ENCODE measurements at regions not wholly inside any gene's neighbourhood (a gene's known extent, or its start where the extent isn't known, plus 50 kb on each side); places are given as distances from the start of the nearest gene placed in this dataset.

DNA sequence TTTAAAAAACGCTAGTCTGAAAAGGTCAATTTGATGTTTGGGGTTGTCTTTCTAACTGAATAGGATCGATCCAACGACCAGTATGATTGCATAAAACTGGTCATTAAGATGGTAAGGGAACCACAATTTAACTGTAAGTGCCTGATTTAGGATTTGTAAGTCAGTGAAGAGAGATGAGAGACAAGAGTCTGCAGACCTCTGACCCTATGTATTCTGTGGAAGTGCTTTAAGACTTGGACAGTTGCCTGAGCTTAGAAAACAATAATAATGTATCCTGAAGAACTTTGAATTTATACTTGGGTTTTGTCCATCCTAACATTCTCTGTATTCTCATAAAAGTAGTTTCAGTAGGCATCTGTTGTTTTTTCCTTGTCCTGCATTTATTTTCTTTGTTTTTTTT is 221.4 kb upstream of the SUCLG2 start:
- H3K27me3 ChIP-seq: no peaks in the 10 kb centered on the region
- TF ChIP-seq POLR2AphosphoS5 (IDR thresholded peaks at IDR 0.05): no peak
- no peak for TF ChIP-seq EP300 (IDR thresholded peaks at IDR 0.05)
- no peak for TF ChIP-seq POLR2A (IDR thresholded peaks at IDR 0.05; ENCODE audit: low read depth)
- TF ChIP-seq, protein P1, sequence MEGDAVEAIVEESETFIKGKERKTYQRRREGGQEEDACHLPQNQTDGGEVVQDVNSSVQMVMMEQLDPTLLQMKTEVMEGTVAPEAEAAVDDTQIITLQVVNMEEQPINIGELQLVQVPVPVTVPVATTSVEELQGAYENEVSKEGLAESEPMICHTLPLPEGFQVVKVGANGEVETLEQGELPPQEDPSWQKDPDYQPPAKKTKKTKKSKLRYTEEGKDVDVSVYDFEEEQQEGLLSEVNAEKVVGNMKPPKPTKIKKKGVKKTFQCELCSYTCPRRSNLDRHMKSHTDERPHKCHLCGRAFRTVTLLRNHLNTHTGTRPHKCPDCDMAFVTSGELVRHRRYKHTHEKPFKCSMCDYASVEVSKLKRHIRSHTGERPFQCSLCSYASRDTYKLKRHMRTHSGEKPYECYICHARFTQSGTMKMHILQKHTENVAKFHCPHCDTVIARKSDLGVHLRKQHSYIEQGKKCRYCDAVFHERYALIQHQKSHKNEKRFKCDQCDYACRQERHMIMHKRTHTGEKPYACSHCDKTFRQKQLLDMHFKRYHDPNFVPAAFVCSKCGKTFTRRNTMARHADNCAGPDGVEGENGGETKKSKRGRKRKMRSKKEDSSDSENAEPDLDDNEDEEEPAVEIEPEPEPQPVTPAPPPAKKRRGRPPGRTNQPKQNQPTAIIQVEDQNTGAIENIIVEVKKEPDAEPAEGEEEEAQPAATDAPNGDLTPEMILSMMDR (IDR thresholded peaks at IDR 0.05): no peak
- 74% methylated on average over 3 of the region's 3 CpGs for WGBS
- H3K4me3 ChIP-seq: no peak overlapping the region
- H3K4me1 ChIP-seq: no peaks in the 10 kb centered on the region
- no peaks in the 10 kb centered on the region for H3K9me3 ChIP-seq
- intact Hi-C loops (cut with DNase I): no loop called here
- no peaks in the 10 kb centered on the region for H3K36me3 ChIP-seq
- H3K27ac ChIP-seq (replicated peaks in 1 of 4): no peak overlapping the region
- no peak for DNase-seq (ENCODE audit: extremely low spot score)

DNA sequence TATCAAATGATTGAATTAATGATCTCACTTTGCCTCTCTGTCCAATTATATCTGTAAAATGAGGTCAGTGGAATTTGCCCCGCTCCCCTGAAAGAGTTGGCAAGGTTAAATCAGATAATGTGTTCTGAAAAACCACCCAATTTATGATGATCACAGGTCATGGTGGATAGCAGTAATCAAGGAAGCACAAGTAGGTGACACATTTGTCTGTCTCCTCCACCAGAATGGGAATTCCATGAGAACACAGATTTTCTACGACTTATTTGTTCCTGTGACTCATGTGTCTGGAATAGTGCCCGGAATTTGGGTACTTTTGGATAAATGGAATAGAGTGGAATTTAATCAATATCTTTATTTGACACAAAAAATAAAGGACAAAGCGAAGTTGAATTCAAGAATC is 220.9 kb upstream of the SUCLG2 start:
- intact Hi-C loops (cut with DNase I): no loop called here
- Histone ChIP-seq H3K27me3 (no peaks in the 10 kb centered on the region), H3K4me3 (no peak overlapping the region), H3K9me3 (no peaks in the 10 kb centered on the region), H3K27ac (replicated peaks in 1 of 4) (no peak overlapping the region), H3K4me1 (no peaks in the 10 kb centered on the region), H3K36me3 (no peaks in the 10 kb centered on the region)
- TF ChIP-seq, protein P1 (IDR thresholded peaks at IDR 0.05): no peak
- no peak for TF ChIP-seq POLR2A (IDR thresholded peaks at IDR 0.05; ENCODE audit: low read depth)
- no peak for TF ChIP-seq POLR2AphosphoS5 (IDR thresholded peaks at IDR 0.05)
- no peak for TF ChIP-seq EP300 (IDR thresholded peaks at IDR 0.05)
- WGBS: 69% methylated on average over 4 of the region's 4 CpGs
- no peak for DNase-seq (ENCODE audit: extremely low spot score)

DNA sequence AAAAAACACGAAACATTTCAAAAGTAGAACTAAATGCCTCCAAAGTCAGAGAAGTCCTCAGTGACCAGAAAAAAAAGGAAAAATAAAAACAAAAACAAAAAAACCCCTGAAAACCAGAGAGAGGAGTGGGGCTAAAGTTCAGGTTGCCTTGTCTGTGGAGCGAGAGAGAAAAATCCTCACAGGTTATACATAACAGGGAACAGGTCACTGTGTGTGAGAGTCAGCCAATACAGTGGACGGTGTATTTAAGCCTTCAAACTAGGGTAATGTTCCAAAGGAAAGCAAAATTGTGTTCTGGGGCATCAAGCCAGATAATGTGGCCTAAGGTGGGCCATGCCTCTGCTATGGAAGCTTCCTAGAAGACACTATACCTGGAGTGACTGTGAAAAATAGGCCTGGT is 216.1 kb upstream of the SUCLG2 start:
- H3K27ac ChIP-seq (replicated peaks in 1 of 4): no peak overlapping the region
- DNase-seq (ENCODE audit: extremely low spot score): no peak
- no peak overlapping the region for H3K4me3 ChIP-seq
- TF ChIP-seq, protein P1 (IDR thresholded peaks at IDR 0.05): no peak
- no peak for TF ChIP-seq EP300 (IDR thresholded peaks at IDR 0.05)
- TF ChIP-seq POLR2AphosphoS5 (IDR thresholded peaks at IDR 0.05): no peak
- no peak for TF ChIP-seq POLR2A (IDR thresholded peaks at IDR 0.05; ENCODE audit: low read depth)
- intact Hi-C loops (cut with DNase I): no loop called here
- no peaks in the 10 kb centered on the region for H3K4me1 ChIP-seq
- 65% methylated on average over 3 of the region's 3 CpGs for WGBS
- no peaks in the 10 kb centered on the region for H3K27me3 ChIP-seq
- H3K36me3 ChIP-seq: no peaks in the 10 kb centered on the region
- no peaks in the 10 kb centered on the region for H3K9me3 ChIP-seq

DNA sequence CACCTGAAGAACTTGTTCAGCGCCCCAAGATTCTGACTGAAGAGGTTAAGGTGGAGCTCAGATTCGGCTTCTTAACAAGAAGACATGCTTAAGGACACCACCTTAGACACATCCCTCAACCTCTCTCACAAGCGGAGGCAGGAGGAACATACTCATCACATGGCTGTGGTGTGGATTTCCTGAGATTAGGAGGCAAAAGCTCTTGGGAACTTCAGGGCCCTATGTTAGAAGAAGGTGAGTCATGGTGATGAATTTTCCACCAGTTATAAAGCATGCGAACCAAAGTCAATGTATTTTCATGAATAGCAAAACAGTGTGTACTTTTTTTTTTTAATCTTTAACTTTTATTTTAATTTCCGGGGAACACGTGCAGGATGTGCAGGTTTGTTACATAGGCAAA is 212.2 kb upstream of the SUCLG2 start:
- intact Hi-C loops (cut with DNase I): no loop called here
- Histone ChIP-seq H3K4me1 (no peaks in the 10 kb centered on the region), H3K36me3 (no peaks in the 10 kb centered on the region), H3K4me3 (no peak overlapping the region), H3K9me3 (no peaks in the 10 kb centered on the region), H3K27me3 (no peaks in the 10 kb centered on the region), H3K27ac (replicated peaks in 1 of 4) (no peak overlapping the region)
- TF ChIP-seq EP300 (IDR thresholded peaks at IDR 0.05): no peak
- DNase-seq (ENCODE audit: extremely low spot score): no peak
- WGBS: 91% methylated on average over 6 of the region's 6 CpGs

DNA sequence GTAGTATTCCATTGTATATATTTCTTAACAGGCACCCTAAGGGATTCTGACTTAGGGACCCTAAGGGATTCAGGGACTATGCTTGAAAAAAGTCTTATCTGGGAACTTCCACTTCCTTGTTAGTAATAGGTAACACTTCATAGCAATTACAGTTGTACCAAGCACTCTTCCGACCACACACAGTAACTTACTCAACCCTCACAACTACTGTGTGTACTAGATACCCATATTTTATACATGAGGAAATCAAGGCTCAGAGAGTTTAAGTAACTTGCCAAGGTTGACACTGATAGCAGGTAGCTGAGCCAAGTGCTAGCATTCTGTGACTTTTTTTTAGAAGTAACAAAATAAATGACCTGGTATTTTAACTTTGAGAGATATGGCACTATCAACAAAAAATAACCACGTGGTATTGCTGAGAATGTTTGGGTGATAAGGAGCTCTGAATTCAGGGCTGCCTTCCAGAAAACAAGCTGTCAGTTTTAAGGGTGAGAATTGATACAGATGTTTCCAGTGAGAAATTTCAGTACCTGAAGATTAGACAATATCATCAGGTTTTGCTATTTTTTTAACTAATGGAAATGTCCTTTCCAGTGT is 210.3 kb upstream of the SUCLG2 start:
- Histone ChIP-seq H3K4me3 (no peak overlapping the region), H3K9me3 (no peaks in the 10 kb centered on the region), H3K27me3 (no peaks in the 10 kb centered on the region), H3K4me1 (no peaks in the 10 kb centered on the region), H3K27ac (replicated peaks in 1 of 4) (no peak overlapping the region), H3K36me3 (no peaks in the 10 kb centered on the region)
- DNase-seq (ENCODE audit: extremely low spot score): no peak
- WGBS: 56% methylated on average over 2 of the region's 2 CpGs
- no peak for TF ChIP-seq POLR2AphosphoS5 (IDR thresholded peaks at IDR 0.05)
- intact Hi-C loops (cut with DNase I): no loop called here

DNA sequence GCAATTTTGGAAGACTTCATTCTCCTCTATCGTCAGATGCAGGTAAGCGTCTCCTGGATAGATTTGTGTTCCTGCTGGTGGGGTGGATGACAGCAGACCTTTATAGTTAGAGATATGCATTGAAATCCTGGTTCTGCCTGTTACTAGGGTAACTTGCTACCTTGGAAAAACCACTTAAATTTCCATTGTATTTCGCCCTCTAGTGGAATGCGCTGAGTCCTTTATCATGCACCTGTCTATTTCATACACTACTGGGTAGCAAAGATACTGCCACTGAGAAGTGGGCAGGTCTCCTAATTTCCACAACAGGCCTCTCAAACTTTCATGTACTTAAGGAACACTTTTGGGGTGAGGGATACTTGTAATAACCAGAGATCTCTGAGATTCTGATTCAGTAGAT is 209.5 kb upstream of the SUCLG2 start:
- Histone ChIP-seq H3K4me1 (no peaks in the 10 kb centered on the region), H3K36me3 (no peaks in the 10 kb centered on the region), H3K4me3 (no peak overlapping the region), H3K27ac (replicated peaks in 1 of 4) (no peak overlapping the region), H3K9me3 (no peaks in the 10 kb centered on the region), H3K27me3 (no peaks in the 10 kb centered on the region)
- intact Hi-C loops (cut with DNase I): no loop called here
- DNase-seq (ENCODE audit: extremely low spot score): no peak
- 59% methylated on average over 4 of the region's 4 CpGs for WGBS
- TF ChIP-seq POLR2A (IDR thresholded peaks at IDR 0.05; ENCODE audit: low read depth) (no peak), EP300 (IDR thresholded peaks at IDR 0.05) (no peak), POLR2AphosphoS5 (IDR thresholded peaks at IDR 0.05) (no peak)
- TF ChIP-seq, protein P1 (IDR thresholded peaks at IDR 0.05): no peak
